OCI-LY3 (cell line): ENCODE measurements at regions not wholly inside any gene's neighbourhood (a gene's known extent, or its start where the extent isn't known, plus 50 kb on each side); places are given as distances from the start of the nearest gene placed in this dataset.

ENCODE experiments used
- CTCF ChIP-seq: fragments of 200-600, 300-600 bp; sonication (generic); IDR thresholded peaks from 2 replicates; pipeline ENCODE4 v1.5.1; 2014; ENCODE audit warnings: antibody characterized with exemption, low read length, low read depth
- EZH2phosphoT487 ChIP-seq: fragments of 200-600 bp; shearing (Covaris generic); IDR thresholded peaks from 2 replicates; pipeline ENCODE4 v1.6.1; 2018; ENCODE audit warnings: antibody characterized with exemption, mixed run types, low read depth

GRCh38 chr2:116517936-116518335 is 1296.6 kb upstream of the DDX18 start:
- TF ChIP-seq CTCF (no peak), EZH2phosphoT487 (no peak)
